Smooth muscle cell (in vitro differentiated cells): ENCODE measurements at regions not wholly inside any gene's neighbourhood (a gene's known extent, or its start where the extent isn't known, plus 50 kb on each side); places are given as distances from the start of the nearest gene placed in this dataset.

Source experiments
- DNase-seq: peaks from one replicate; lab custom pipeline; 2025; ENCODE audit not compliant: unreplicated experiment; lab: John Stamatoyannopoulos, UW
- H2AFZ ChIP-seq: fragments of 200-600 bp; sonication (generic); 2 replicates; pipeline ENCODE4 v1.6.0; 2016; ENCODE audit warnings: antibody characterized with exemption, low read depth, mild to moderate bottlenecking
- H3F3A ChIP-seq: fragments of 200-600 bp; sonication (generic); 2 replicates; pipeline ENCODE4 v1.6.0; 2017; ENCODE audit warnings: antibody characterized with exemption, low read depth
- H3K27ac ChIP-seq: fragments of 200-600 bp; sonication (generic); 2 replicates; pipeline ENCODE4 v1.5.1; 2016; ENCODE audit warnings: low read depth, mild to moderate bottlenecking
- H3K27me3 ChIP-seq: fragments of 200-600 bp; sonication (generic); 2 replicates; pipeline ENCODE4 v1.6.1; 2016; ENCODE audit warnings: low read depth, mild to moderate bottlenecking
- H3K36me3 ChIP-seq: fragments of 200-600 bp; sonication (generic); 2 replicates; pipeline ENCODE4 v1.5.1; 2016; ENCODE audit warnings: low read depth
- H3K4me1 ChIP-seq: fragments of 200-600 bp; sonication (generic); 2 replicates; pipeline ENCODE4 v1.5.1; 2016; ENCODE audit warnings: low read depth
- H3K4me2 ChIP-seq: fragments of 200-600 bp; sonication (generic); 2 replicates; pipeline ENCODE4 v1.6.0; 2016; ENCODE audit warnings: mild to moderate bottlenecking
- H3K4me3 ChIP-seq: fragments of 200-600 bp; sonication (generic); 2 replicates; pipeline ENCODE4 v1.5.1; 2016; ENCODE audit warnings: mild to moderate bottlenecking
- H3K79me2 ChIP-seq: fragments of 200-600 bp; sonication (generic); 2 replicates; pipeline ENCODE4 v1.6.0; 2016; ENCODE audit warnings: low read depth, mild to moderate bottlenecking
- H3K9ac ChIP-seq: fragments of 200-600 bp; sonication (generic); 2 replicates; pipeline ENCODE4 v1.6.0; 2016; ENCODE audit warnings: low read depth
- H3K9me3 ChIP-seq: fragments of 200-600 bp; sonication (generic); replicated peaks from 2 replicates; pipeline ENCODE4 v1.5.1; 2016; ENCODE audit warnings: low read depth
- H4K20me1 ChIP-seq: fragments of 200-600 bp; sonication (generic); 2 replicates; pipeline ENCODE4 v1.6.0; 2016; ENCODE audit warnings: low read depth
- WGBS: methylation state at CpG from one replicate; pipeline ENCODE4 v1.1.7; 2016; ENCODE audit warnings: low lambda C conversion rate; 5-methylcytosine and 5-hydroxymethylcytosine counted together
- TF ChIP-seq, protein P1 (sequence below): fragments of 200-600 bp; sonication (generic); IDR thresholded peaks from 2 replicates; pipeline ENCODE4 v1.5.1; 2017; ENCODE audit warnings: borderline replicate concordance, mild to moderate bottlenecking, antibody characterized with exemption; ENCODE audit not compliant: insufficient read depth, poor library complexity, severe bottlenecking

DNA sequence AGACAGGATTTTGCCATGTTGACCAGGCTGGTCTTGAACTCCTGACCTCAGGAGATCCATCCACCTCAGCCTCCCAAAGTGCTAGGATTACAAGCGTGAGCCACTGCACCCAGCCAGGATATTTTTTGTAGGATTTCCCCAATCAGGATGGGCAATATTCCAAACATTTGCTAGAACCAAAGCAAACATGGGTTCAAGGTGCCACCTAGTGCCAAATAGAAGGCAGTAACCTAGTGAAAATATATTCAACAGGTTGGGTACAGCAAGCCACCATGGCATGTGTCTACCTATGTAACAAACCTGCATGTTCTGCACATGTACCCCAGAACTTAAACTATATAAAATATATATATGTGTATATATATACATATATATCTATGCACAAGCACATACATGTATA, 185.9 kb upstream of the CADM2 start:
- 59% methylated on average over 1 of the region's 1 CpG for WGBS
- no peaks in the 10 kb centered on the region for H3K36me3 ChIP-seq
- H2AFZ ChIP-seq: no peak overlapping the region
- no peak overlapping the region for H3K9ac ChIP-seq
- H3K9me3 ChIP-seq: no peaks in the 10 kb centered on the region
- H3K4me1 ChIP-seq: no peaks in the 10 kb centered on the region
- no peak overlapping the region for H3K4me3 ChIP-seq
- no peak overlapping the region for H3K4me2 ChIP-seq
- no peaks in the 10 kb centered on the region for H4K20me1 ChIP-seq
- DNase-seq: no peak
- H3F3A ChIP-seq: no peaks in the 10 kb centered on the region
- H3K27ac ChIP-seq: no peak overlapping the region
- H3K27me3 ChIP-seq: no peaks in the 10 kb centered on the region
- no peaks in the 10 kb centered on the region for H3K79me2 ChIP-seq
- TF ChIP-seq, protein P1, sequence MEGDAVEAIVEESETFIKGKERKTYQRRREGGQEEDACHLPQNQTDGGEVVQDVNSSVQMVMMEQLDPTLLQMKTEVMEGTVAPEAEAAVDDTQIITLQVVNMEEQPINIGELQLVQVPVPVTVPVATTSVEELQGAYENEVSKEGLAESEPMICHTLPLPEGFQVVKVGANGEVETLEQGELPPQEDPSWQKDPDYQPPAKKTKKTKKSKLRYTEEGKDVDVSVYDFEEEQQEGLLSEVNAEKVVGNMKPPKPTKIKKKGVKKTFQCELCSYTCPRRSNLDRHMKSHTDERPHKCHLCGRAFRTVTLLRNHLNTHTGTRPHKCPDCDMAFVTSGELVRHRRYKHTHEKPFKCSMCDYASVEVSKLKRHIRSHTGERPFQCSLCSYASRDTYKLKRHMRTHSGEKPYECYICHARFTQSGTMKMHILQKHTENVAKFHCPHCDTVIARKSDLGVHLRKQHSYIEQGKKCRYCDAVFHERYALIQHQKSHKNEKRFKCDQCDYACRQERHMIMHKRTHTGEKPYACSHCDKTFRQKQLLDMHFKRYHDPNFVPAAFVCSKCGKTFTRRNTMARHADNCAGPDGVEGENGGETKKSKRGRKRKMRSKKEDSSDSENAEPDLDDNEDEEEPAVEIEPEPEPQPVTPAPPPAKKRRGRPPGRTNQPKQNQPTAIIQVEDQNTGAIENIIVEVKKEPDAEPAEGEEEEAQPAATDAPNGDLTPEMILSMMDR: peak; percentile 9

DNA sequence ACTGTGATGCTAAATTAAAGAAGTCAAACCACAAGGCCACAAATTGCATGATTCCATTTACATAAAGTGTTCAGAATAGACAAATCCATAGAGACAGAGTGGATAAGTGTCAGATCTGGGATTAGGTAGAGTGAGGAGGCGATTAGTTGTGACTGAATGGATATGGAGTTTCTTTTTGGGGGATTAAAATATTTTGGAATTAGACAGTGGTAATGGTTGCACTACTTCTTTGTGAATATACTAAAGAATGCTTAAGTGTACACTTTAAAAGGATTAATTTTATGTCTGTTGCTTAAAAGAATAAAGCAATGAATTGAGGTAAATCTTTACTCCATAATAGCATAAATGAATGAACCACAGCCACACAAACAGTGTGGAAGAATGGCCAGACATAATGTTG, 175.5 kb upstream of the CADM2 start:
- H3K4me2 ChIP-seq: no peak overlapping the region
- H4K20me1 ChIP-seq: no peaks in the 10 kb centered on the region
- no peaks in the 10 kb centered on the region for H3K9me3 ChIP-seq
- TF ChIP-seq, protein P1: no peak
- no peaks in the 10 kb centered on the region for H3K36me3 ChIP-seq
- H3F3A ChIP-seq: no peaks in the 10 kb centered on the region
- no peaks in the 10 kb centered on the region for H3K79me2 ChIP-seq
- no peak overlapping the region for H3K4me3 ChIP-seq
- 92% methylated on average over 1 of the region's 1 CpG for WGBS
- H3K9ac ChIP-seq: no peak overlapping the region
- H3K27me3 ChIP-seq: no peaks in the 10 kb centered on the region
- H3K27ac ChIP-seq: no peak overlapping the region
- no peak overlapping the region for H2AFZ ChIP-seq
- H3K4me1 ChIP-seq: no peaks in the 10 kb centered on the region
- DNase-seq: no peak

DNA sequence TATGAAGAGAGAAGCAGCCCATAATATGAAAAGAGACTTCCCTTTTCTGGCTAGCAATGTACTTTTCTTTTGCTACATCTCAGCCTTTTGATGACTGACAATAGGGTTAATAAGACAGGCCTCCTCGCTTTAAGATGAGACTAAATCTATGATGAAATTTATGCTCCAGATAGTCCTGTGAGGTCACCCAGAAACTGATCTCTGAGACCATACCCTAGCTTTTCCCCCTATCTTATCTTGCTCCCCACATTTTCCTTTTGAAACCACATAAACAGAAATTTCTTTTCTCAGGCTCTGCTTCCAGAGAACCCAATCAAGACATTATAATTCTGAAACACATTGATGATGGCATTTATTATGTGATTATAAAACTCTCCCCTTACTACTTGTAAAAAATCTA, 168.8 kb upstream of the CADM2 start:
- WGBS: 88% methylated on average over 1 of the region's 1 CpG
- no peak overlapping the region for H2AFZ ChIP-seq
- TF ChIP-seq, protein P1: no peak

DNA sequence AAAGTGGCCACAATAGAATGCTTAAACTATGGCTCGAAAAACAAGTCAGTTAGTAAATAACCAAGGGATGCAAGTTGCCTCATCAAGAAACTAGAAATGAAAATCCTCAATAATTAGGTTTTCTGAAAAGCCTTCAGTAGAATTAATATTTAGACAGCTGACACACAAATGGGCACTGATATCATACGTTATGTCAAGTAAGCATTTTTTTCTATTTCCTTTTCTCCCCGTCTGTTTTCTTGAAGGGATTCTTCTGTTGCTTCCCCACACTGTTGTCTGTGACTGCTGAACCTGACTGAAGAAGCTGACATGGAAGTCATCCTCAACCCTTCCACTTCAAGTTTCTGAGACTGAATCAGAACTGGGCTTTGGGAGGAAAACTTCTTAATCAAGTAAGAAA, 151.8 kb upstream of the CADM2 start:
- no peaks in the 10 kb centered on the region for H3K9me3 ChIP-seq
- no peak overlapping the region for H3K4me3 ChIP-seq
- H4K20me1 ChIP-seq: no peaks in the 10 kb centered on the region
- H3K4me1 ChIP-seq: no peaks in the 10 kb centered on the region
- TF ChIP-seq, protein P1: no peak
- no peaks in the 10 kb centered on the region for H3K79me2 ChIP-seq
- no peaks in the 10 kb centered on the region for H3K27me3 ChIP-seq
- no peaks in the 10 kb centered on the region for H3K36me3 ChIP-seq
- no peak overlapping the region for H3K9ac ChIP-seq
- H3F3A ChIP-seq: no peaks in the 10 kb centered on the region
- WGBS: 84% methylated on average over 3 of the region's 3 CpGs
- no peak overlapping the region for H2AFZ ChIP-seq
- no peak overlapping the region for H3K27ac ChIP-seq
- no peak for DNase-seq
- no peak overlapping the region for H3K4me2 ChIP-seq

More for the DNA sequence above, 168.8 kb upstream of the CADM2 start:
- H3K4me1 ChIP-seq: no peaks in the 10 kb centered on the region
- no peaks in the 10 kb centered on the region for H3K79me2 ChIP-seq
- no peak overlapping the region for H3K4me2 ChIP-seq
- no peaks in the 10 kb centered on the region for H3K27me3 ChIP-seq
- H3K4me3 ChIP-seq: no peak overlapping the region
- no peak overlapping the region for H3K9ac ChIP-seq
- H3F3A ChIP-seq: no peaks in the 10 kb centered on the region
- no peaks in the 10 kb centered on the region for H3K9me3 ChIP-seq
- H3K27ac ChIP-seq: no peak overlapping the region
- H3K36me3 ChIP-seq: no peaks in the 10 kb centered on the region
- no peaks in the 10 kb centered on the region for H4K20me1 ChIP-seq
- DNase-seq: no peak
